DMS153 treated with DMSO at 0.1 percent for 48 hours (cell line): ENCODE measurements at regions not wholly inside any gene's neighbourhood (a gene's known extent, or its start where the extent isn't known, plus 50 kb on each side); places are given as distances from the start of the nearest gene placed in this dataset.
"Not testable (repeated sequence)": the region's sequence is repeated elsewhere in the genome, so short reads cannot be mapped to it uniquely, and the experiment has no call there.

Experiments
- DNase-seq: peaks from one replicate; lab custom pipeline; 2025; ENCODE audit not compliant: unreplicated experiment; lab: John Stamatoyannopoulos, UW

- DNase-seq = not testable (repeated sequence)
These were observed 598.5 kb upstream of the GRM3 start for GRCh38 chr7:86045197-86045596.

DNA sequence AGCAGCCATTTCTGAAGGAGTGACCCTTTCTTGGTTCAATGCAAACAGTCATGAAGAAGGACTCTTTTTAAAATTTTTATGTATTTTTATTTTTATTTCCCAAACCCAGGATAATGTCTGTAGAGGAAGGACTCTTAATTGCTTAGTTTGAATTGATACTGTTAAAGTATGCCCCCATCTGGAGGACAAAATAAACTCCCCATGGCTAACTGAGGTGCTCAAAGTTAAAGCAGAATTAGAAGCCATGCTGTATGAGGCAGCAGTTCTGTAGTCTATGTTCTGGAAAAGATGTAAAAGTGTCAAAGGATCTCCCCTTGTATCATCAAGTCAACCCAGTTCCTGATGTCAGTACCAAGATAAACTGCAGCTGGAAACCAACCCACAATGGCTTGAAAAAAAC lies 617.9 kb upstream of the GRM3 start:
- DNase-seq = no peak

GRCh38 chr7:86013662-86014061 lies 630.0 kb upstream of the GRM3 start:
- no peak for DNase-seq

DNA sequence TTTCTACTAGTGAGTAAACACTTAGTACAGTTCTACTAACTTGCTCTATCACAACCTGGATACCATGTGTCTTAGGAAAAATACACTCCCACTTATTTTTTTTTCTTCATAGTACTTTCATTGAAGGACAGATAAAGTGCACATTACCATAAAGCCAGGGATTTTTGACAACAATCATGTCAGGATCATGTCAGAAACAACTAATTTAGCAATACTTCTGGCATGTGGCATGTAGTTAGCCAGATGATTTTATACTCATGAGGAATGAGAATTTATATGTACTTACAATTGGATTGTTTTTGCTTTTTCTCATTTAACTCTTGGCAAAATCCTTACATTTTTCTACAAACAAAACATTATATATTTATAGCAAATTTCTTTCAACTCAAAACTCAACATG lies 630.7 kb upstream of the GRM3 start:
- no peak for DNase-seq

GRCh38 chr7:86008898-86009297 lies 634.8 kb upstream of the GRM3 start:
- DNase-seq = no peak

GRCh38 chr7:86006909-86007308 lies 636.8 kb upstream of the GRM3 start:
- no peak for DNase-seq

GRCh38 chr7:86002858-86003257 lies 640.9 kb upstream of the GRM3 start:
- DNase-seq = no peak

GRCh38 chr7:85997515-85997914 lies 646.2 kb upstream of the GRM3 start:
- DNase-seq = no peak

- DNase-seq = no peak
These were observed 648.6 kb upstream of the GRM3 start for GRCh38 chr7:85995101-85995500.

- no peak for DNase-seq
These were observed 663.0 kb upstream of the GRM3 start for GRCh38 chr7:85980740-85981139.

- DNase-seq = no peak
These were observed 669.5 kb upstream of the GRM3 start for GRCh38 chr7:85974176-85974575.

GRCh38 chr7:85972504-85973141 lies 671.1 kb upstream of the GRM3 start:
- no peak for DNase-seq

DNA sequence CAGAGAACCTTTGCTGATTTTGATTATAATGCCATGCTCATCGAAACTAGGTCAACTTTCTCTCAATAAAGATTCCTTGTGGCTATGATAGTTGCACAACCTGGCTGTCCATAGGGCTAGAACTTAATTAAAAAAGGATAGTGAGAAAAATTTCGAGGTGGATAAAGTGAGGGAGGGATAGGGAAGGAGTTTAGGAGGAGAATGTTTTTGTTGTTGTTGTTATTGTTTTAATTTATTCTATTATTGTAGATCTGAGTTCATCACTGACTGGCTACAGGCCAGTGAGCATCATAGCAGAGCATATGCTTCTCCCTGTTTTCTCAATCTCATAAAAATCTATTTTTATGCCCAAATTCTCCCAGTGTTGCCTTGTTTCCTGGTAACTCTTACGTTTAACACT lies 688.7 kb upstream of the GRM3 start:
- DNase-seq = no peak

DNA sequence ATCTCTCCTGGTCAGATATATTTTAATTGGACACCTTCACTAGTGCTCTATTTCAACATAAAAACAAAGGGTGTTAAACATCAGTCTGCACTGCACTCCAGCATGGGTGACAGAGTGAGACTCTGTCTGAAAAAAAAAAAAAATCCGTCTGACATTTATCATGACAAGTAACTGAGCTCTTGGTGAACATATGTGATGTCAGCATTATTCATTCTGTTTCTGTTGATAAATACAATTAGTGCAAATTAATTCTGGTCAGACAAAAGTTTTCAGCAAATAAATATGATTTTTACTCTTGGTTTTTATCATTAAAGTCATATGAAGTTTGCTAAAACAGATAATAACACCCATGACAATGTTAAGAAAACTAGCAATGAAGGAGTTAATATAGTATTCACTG lies 692.8 kb upstream of the GRM3 start:
- no peak for DNase-seq

DNA sequence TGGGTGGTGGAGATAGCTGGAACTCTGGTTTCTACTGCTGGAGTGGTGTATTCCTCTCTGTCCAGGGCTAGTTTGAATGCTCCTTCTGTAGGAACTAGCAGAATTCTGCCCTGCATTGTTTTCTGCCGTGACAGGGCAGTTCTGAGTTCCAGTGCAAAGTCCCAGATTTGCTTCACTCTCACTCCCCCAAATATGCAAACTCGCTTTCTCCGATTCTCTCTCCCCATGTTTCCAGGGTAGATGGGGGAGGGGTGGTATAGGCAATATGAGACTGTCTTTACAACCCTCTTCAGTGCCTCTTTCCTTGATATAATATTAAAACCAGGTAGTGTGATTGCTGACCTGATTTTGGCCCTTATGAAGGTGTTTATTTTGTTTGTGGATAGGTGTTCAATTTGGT lies 693.3 kb upstream of the GRM3 start:
- DNase-seq = no peak

- DNase-seq = no peak
These were observed 695.9 kb upstream of the GRM3 start for GRCh38 chr7:85947767-85948166.

DNA sequence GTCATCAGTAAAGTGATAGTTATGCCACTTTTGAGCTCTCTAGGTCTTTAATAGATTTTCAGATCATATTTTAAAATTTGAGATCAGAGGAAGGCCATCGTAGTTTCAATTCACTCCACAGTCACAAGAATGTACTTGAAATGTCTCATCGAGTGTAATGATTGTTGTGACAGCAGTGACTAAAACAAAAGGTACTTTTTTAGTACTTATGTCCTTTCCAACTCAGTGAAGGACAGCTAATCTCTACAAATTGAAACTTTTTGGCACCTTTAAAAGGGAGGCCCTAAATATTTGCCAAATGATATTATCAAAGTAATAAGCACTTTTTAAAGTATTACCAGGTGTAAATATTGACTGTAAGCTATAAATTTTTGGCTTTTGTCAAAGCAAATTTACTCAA lies 702.9 kb upstream of the GRM3 start:
- DNase-seq = no peak

- no peak for DNase-seq
These were observed 711.8 kb upstream of the GRM3 start for GRCh38 chr7:85931919-85932318.

DNA sequence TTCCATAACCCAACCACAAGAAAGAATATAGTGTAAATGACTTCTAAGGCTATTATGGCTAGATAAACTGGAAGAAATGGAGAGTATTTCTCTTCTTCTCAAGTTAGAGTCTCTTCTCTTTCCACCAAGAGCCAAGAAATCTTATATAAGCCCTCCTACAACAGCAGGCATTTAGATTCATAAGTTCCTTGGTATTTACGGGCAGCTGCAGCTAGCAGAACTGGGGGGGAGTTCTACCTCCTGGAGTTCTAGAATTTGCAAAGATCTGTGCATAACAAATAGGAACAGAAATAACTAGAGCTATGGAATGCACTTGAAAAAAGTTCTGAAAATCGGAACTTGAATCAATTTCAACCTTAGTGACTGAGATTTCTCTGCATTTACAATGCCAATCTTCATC lies 715.2 kb upstream of the GRM3 start:
- DNase-seq = no peak

DNA sequence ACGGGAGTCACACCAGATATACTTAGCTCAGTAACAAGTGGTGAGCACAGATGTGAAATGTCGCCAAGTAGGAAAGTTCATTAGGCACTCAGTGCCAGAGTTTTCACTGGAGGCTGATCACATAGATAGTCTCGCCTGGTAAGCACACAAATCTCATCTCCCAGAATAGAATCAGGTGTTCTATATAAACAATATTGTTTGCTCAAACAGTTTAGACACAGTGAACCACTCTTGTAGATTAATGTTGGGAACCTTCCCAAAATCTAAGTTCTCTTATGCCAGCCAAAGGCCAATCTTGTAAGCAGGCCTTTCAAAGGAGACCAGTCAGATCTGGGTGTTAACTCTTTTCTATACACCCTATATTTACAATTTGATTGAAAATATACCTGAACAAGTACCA lies 716.5 kb upstream of the GRM3 start:
- DNase-seq = no peak

DNA sequence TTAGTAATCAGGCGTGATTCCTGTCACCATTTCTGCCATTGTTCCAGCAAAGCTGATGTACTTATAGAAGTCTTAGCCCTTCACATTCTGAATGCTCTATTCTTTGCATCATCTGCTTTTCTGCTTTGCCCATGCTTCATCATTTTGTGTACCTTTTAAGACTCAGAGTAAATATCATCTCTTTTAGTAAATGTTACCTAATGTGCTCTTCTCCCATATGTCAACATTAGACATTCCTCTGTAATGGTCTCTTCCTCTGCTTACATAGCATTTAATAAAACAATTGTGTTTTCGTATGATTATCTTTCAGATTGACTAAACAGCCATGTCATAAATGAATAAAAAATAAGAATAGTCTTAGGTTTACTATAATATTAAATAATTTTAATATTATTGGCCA lies 719.6 kb upstream of the GRM3 start:
- no peak for DNase-seq

GRCh38 chr7:85916016-85916415 lies 727.7 kb upstream of the GRM3 start:
- no peak for DNase-seq

GRCh38 chr7:85914437-85914836 lies 727.6 kb upstream of the SEMA3D start:
- DNase-seq = no peak

GRCh38 chr7:85908051-85908450 lies 721.2 kb upstream of the SEMA3D start:
- DNase-seq = no peak
